Loucy (cell line): ENCODE measurements at regions not wholly inside any gene's neighbourhood (a gene's known extent, or its start where the extent isn't known, plus 50 kb on each side); places are given as distances from the start of the nearest gene placed in this dataset.

ENCODE experiments used
- EZH2phosphoT487 ChIP-seq: fragments of 200-600 bp; IDR thresholded peaks from 2 replicates; pipeline ENCODE4 v1.6.1; 2018; ENCODE audit warnings: antibody characterized with exemption, mild to moderate bottlenecking, moderate library complexity, borderline replicate concordance
- TF ChIP-seq, protein P1 (sequence below): fragments of 200-600 bp; sonication (generic); conservative IDR thresholded peaks from 2 replicates; pipeline ENCODE4 v1.5.1; 2014; ENCODE audit warnings: mild to moderate bottlenecking, antibody characterized with exemption, low read length

DNA sequence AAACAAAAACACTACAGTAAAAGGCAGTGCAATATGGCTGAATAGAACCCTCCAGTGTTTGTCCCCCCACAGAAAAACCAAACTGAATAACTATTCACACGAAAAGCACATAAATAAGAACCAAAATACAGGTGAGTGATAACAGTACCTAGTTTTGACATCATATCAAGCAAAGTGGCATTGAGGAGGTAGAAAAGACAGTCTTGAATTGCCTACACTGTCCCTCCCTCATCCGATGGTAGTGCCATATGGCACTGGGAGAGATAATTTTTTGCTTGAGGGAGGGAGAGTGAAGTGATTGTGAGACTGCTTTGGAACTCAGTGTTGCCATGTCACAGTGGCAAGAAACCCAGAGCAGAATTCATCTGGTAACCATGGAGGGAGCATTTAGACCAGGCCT is 99.2 kb downstream of the GPR174 start:
- TF ChIP-seq, protein P1, sequence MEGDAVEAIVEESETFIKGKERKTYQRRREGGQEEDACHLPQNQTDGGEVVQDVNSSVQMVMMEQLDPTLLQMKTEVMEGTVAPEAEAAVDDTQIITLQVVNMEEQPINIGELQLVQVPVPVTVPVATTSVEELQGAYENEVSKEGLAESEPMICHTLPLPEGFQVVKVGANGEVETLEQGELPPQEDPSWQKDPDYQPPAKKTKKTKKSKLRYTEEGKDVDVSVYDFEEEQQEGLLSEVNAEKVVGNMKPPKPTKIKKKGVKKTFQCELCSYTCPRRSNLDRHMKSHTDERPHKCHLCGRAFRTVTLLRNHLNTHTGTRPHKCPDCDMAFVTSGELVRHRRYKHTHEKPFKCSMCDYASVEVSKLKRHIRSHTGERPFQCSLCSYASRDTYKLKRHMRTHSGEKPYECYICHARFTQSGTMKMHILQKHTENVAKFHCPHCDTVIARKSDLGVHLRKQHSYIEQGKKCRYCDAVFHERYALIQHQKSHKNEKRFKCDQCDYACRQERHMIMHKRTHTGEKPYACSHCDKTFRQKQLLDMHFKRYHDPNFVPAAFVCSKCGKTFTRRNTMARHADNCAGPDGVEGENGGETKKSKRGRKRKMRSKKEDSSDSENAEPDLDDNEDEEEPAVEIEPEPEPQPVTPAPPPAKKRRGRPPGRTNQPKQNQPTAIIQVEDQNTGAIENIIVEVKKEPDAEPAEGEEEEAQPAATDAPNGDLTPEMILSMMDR = no peak
- no peak for TF ChIP-seq EZH2phosphoT487
